Left lung (tissue), 4 donors: ENCODE measurements at regions not wholly inside any gene's neighbourhood (a gene's known extent, or its start where the extent isn't known, plus 50 kb on each side); places are given as distances from the start of the nearest gene placed in this dataset.

Source experiments
- ATAC-seq: fragments of 200-7000 bp; cut with Tn5 transposase; one replicate; pipeline ENCODE4 v1.9.1; 2020; ENCODE audit warnings: moderate library complexity
- DNase-seq, 4 donors: peaks; one replicate each; pipeline ENCODE4 v3.0.0-alpha.2; 2013 to 2020
- H3K27ac ChIP-seq, 2 donors: fragments of 200-600 bp; sonication (generic) in 1 of 2; one replicate each; pipeline versions ENCODE4 v1.5.0 to v1.8.0; 2020 to 2021
- H3K27me3 ChIP-seq, 2 donors: fragments of 200-600 bp; sonication (generic) in 1 of 2; one replicate each; pipeline versions ENCODE4 v1.5.0 to v1.8.0; 2020 to 2021
- H3K36me3 ChIP-seq, 2 donors: fragments of 200-600 bp; sonication (generic) in 1 of 2; one replicate each; pipeline versions ENCODE4 v1.5.0 to v1.8.0; 2020 to 2021
- H3K4me1 ChIP-seq, 2 donors: fragments of 200-600 bp; one replicate each; pipeline ENCODE4 v1.8.0; 2021
- H3K4me3 ChIP-seq, 2 donors: fragments of 200-600 bp; sonication (generic) in 1 of 2; one replicate each; pipeline versions ENCODE4 v1.5.0 to v1.8.0; 2020 to 2021; ENCODE audit warnings: mild to moderate bottlenecking in 1 of 2
- H3K9me3 ChIP-seq, 2 donors: fragments of 200-600 bp; sonication (generic) in 1 of 2; one replicate each; pipeline versions ENCODE4 v1.5.0 to v1.8.0; 2020 to 2021
- intact Hi-C, 2 donors: fragments of 100-400 bp; cut with DNase I; formaldehyde crosslinking; loops; one replicate each; pipeline versions ENCODE4 v1.11.2 to v1.14.2; 2022
- TF ChIP-seq, protein P1 (sequence below), 2 donors: fragments of 200-600 bp; sonication (generic) in 1 of 2; IDR thresholded peaks; one replicate each; pipeline versions ENCODE4 v1.5.0 to v1.8.0; 2021; ENCODE audit warnings: antibody characterized with exemption in 2 of 2
- donor health status: DM: no; HTN: yes; CAD: no.
- donor health status: DM: no; HTN: no; CAD: no.

- Histone ChIP-seq H3K36me3 (no peaks in the 10 kb centered on the region), H3K9me3 (no peaks in the 10 kb centered on the region), H3K27me3 (no peaks in the 10 kb centered on the region), H3K4me3 (no peak overlapping the region), H3K4me1 (no peaks in the 10 kb centered on the region), H3K27ac (no peak overlapping the region)
- TF ChIP-seq, protein P1, sequence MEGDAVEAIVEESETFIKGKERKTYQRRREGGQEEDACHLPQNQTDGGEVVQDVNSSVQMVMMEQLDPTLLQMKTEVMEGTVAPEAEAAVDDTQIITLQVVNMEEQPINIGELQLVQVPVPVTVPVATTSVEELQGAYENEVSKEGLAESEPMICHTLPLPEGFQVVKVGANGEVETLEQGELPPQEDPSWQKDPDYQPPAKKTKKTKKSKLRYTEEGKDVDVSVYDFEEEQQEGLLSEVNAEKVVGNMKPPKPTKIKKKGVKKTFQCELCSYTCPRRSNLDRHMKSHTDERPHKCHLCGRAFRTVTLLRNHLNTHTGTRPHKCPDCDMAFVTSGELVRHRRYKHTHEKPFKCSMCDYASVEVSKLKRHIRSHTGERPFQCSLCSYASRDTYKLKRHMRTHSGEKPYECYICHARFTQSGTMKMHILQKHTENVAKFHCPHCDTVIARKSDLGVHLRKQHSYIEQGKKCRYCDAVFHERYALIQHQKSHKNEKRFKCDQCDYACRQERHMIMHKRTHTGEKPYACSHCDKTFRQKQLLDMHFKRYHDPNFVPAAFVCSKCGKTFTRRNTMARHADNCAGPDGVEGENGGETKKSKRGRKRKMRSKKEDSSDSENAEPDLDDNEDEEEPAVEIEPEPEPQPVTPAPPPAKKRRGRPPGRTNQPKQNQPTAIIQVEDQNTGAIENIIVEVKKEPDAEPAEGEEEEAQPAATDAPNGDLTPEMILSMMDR (IDR thresholded peaks at IDR 0.05), result no peak
- ATAC-seq (no peak), DNase-seq (no peak)
- intact Hi-C loops, result no loop called here
These were observed 585.4 kb downstream of the CDH26 start for GRCh38 chr20:60543598-60543997.

GRCh38 chr20:60553095-60553494 lies 594.9 kb downstream of the CDH26 start:
- Histone ChIP-seq H3K27ac (no peak overlapping the region), H3K9me3 (no peaks in the 10 kb centered on the region), H3K4me1 (no peaks in the 10 kb centered on the region), H3K27me3 (no peaks in the 10 kb centered on the region), H3K4me3 (no peak overlapping the region), H3K36me3 (no peaks in the 10 kb centered on the region)
- intact Hi-C loops, result no loop called here
- TF ChIP-seq, protein P1 (IDR thresholded peaks at IDR 0.05), result no peak
- DNase-seq (no peak), ATAC-seq (no peak)

- no peaks in the 10 kb centered on the region for H3K4me1 ChIP-seq
- DNase-seq (no peak), ATAC-seq (no peak)
- H3K27ac ChIP-seq, result no peak overlapping the region
- no peaks in the 10 kb centered on the region for H3K36me3 ChIP-seq
- no peaks in the 10 kb centered on the region for H3K9me3 ChIP-seq
- TF ChIP-seq, protein P1 (IDR thresholded peaks at IDR 0.05), result no peak
- intact Hi-C loops, result no loop called here
- peaks cover 0 to 14% of the 10 kb centered on the region in 2 donors for H3K27me3 ChIP-seq
- no peak overlapping the region for H3K4me3 ChIP-seq
These were observed 600.3 kb downstream of the CDH26 start for GRCh38 chr20:60558486-60558885.

DNA sequence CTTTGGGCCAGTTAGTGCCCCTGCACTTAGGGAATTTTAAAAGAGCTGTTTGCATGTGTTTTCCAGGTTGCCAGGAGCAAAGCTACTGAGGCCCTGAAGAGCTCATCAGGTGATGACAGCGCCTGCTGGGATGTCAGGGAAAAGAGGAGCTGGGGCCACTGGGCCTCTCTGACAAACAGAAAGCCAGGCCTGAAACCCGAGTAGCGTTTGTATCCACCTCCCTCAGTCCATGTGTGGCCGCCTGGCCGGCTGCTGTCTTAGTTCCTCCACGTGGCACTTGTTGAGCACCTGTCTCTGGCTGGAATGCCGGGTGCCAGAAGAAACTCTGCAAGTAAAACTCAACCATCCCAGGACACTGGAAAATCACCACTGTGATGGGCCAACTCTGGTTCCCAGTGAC lies 601.2 kb downstream of the CDH26 start:
- no peak for ATAC-seq
- intact Hi-C loops, result no loop called here
- TF ChIP-seq, protein P1 (IDR thresholded peaks at IDR 0.05), result no peak
- Histone ChIP-seq H3K27ac (no peak overlapping the region), H3K9me3 (no peaks in the 10 kb centered on the region), H3K36me3 (no peaks in the 10 kb centered on the region), H3K4me1 (no peaks in the 10 kb centered on the region), H3K4me3 (no peak overlapping the region), H3K27me3 (peaks cover 0 to 14% of the 10 kb centered on the region in 2 donors)
- DNase-seq, result no peak

DNA sequence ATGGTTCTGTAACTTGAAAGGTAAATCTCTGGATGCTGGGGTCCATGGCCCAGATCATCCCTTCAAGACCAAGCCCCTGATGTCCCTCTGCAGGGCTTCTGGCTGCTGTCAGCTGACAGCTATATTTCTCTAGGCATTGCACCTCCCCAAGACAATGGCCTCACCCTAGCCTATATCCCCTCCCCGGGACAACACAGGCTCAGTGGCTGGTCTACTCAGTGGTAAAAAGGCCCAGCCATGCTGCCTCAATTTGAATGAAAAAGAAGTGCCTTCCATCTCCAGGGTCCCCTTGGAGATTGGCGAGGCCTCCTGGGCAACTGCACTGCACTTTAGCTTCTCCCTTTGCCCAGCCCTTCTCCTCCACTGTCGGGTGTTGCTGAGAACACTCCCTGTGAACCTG lies 602.8 kb downstream of the CDH26 start:
- ATAC-seq, result no peak
- Histone ChIP-seq H3K27me3 (peaks cover 0 to 14% of the 10 kb centered on the region in 2 donors), H3K27ac (no peak overlapping the region), H3K36me3 (no peaks in the 10 kb centered on the region), H3K4me3 (no peak overlapping the region), H3K4me1 (no peaks in the 10 kb centered on the region), H3K9me3 (no peaks in the 10 kb centered on the region)
- intact Hi-C loops, result no loop called here
- TF ChIP-seq, protein P1 (IDR thresholded peaks at IDR 0.05), result no peak
- no peak for DNase-seq
